ENCODE measurements at regions not wholly inside any gene's neighbourhood (a gene's known extent, or its start where the extent isn't known, plus 50 kb on each side); places are given as distances from the start of the nearest gene placed in this dataset.

GRCh38 chr9:87123830-87124229, 176.5 kb upstream of the GAS1 start:
- DNase-seq = no peak
- H3K9me3 ChIP-seq = no peaks in the 10 kb centered on the region
- 79 to 88% (median 88%) methylated on average over 3 of the region's 3 CpGs for WGBS, 5 donors
- intact Hi-C loops (cut with DNase I; ENCODE audit: low total_unique reads) = no loop called here
- no peak overlapping the region for H3K4me3 ChIP-seq
- TF ChIP-seq POLR2A (IDR thresholded peaks at IDR 0.05) (no peak), CTCF (IDR thresholded peaks at IDR 0.05 in 8 of 11, conservative IDR thresholded peaks at IDR 0.05 in 3 of 11) (no peak), POLR2AphosphoS5 (IDR thresholded peaks at IDR 0.05) (no peak)
- H3K27ac ChIP-seq = no peak overlapping the region
- H3K36me3 ChIP-seq = no peaks in the 10 kb centered on the region
- peaks cover 0 to 6% (median 0%) of the 10 kb centered on the region in 6 donors for H3K4me1 ChIP-seq
- H3K27me3 ChIP-seq (replicated peaks in 1 of 7) = peaks cover 0 to 14% (median 0%) of the 10 kb centered on the region in 7 donors

DNA sequence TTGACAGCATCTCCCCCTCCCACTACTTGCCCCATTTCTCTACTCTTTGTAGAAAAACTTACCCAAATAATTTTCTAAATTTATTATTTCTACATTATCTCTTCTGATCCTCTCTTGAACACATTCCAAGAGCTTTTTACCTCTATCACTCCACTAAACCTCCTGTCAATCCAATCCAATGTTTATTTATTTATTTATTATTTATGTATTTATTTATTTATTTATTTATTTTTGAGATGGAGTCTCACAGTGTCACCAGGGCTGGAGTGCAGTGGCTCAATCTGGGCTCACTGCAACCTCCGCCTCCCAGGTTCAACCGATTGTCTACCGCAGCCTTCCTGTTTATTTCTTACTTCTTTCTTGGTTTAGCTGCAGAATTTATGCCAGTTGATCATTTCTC, 178.5 kb upstream of the GAS1 start:
- TF ChIP-seq POLR2AphosphoS5 (IDR thresholded peaks at IDR 0.05) (no peak), POLR2A (IDR thresholded peaks at IDR 0.05) (no peak), CTCF (IDR thresholded peaks at IDR 0.05 in 8 of 11, conservative IDR thresholded peaks at IDR 0.05 in 3 of 11) (no peak)
- Histone ChIP-seq H3K27me3 (replicated peaks in 1 of 7) (no peaks in the 10 kb centered on the region), H3K4me1 (no peaks in the 10 kb centered on the region), H3K9me3 (peaks cover 0 to 9% (median 0%) of the 10 kb centered on the region in 8 donors), H3K4me3 (no peak overlapping the region), H3K27ac (no peak overlapping the region), H3K36me3 (no peaks in the 10 kb centered on the region)
- no peak for DNase-seq
- intact Hi-C loops (cut with DNase I; ENCODE audit: low total_unique reads) = no loop called here
- WGBS, 5 donors = 86 to 95% (median 88%) methylated on average over 3 of the region's 3 CpGs

DNA sequence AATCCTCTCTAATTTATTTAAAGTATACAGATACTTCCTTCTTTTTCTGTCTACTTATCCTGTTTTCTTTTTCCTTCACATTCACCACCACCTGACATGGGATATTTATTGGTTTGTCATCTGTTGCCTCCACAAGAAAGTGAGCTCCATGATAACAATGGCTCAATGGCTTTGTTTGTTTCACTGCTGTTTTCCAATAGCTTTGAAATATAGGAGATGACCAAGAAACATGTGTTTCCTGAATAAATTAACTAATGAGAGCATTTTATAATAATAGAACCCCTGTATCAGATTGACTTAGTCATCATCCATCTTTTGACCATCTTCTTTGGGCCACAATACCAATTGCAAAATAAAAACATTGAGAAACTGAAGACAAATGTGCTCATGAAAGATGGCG, 180.2 kb upstream of the GAS1 start:
- Histone ChIP-seq H3K27me3 (replicated peaks in 1 of 7) (no peaks in the 10 kb centered on the region), H3K27ac (no peak overlapping the region), H3K9me3 (peaks cover 0 to 16% (median 2%) of the 10 kb centered on the region in 8 donors), H3K36me3 (no peaks in the 10 kb centered on the region), H3K4me1 (no peaks in the 10 kb centered on the region), H3K4me3 (no peak overlapping the region)
- 82 to 98% (median 94%) methylated on average over 1 of the region's 1 CpG for WGBS, 5 donors
- TF ChIP-seq CTCF (IDR thresholded peaks at IDR 0.05 in 8 of 11, conservative IDR thresholded peaks at IDR 0.05 in 3 of 11) (no peak), POLR2AphosphoS5 (IDR thresholded peaks at IDR 0.05) (no peak), POLR2A (IDR thresholded peaks at IDR 0.05) (no peak)
- intact Hi-C loops (cut with DNase I; ENCODE audit: low total_unique reads) = no loop called here
- no peak for DNase-seq

- Histone ChIP-seq H3K36me3 (no peaks in the 10 kb centered on the region), H3K27me3 (replicated peaks in 1 of 7) (no peaks in the 10 kb centered on the region), H3K4me1 (no peaks in the 10 kb centered on the region), H3K9me3 (peaks cover 0 to 20% (median 2%) of the 10 kb centered on the region in 8 donors), H3K27ac (no peak overlapping the region), H3K4me3 (no peak overlapping the region)
- intact Hi-C loops (cut with DNase I; ENCODE audit: low total_unique reads) = no loop called here
- DNase-seq = no peak
- WGBS, 5 donors = 87 to 93% (median 89%) methylated on average over 2 of the region's 2 CpGs
- TF ChIP-seq CTCF (IDR thresholded peaks at IDR 0.05 in 8 of 11, conservative IDR thresholded peaks at IDR 0.05 in 3 of 11) (no peak), POLR2A (IDR thresholded peaks at IDR 0.05) (no peak), POLR2AphosphoS5 (IDR thresholded peaks at IDR 0.05) (no peak)
Observed at GRCh38 chr9:87127978-87128614, 180.8 kb upstream of the GAS1 start.
